Smooth muscle cell (in vitro differentiated cells): ENCODE measurements at regions not wholly inside any gene's neighbourhood (a gene's known extent, or its start where the extent isn't known, plus 50 kb on each side); places are given as distances from the start of the nearest gene placed in this dataset.
"Not testable (repeated sequence)": the region's sequence is repeated elsewhere in the genome, so short reads cannot be mapped to it uniquely, and the experiment has no call there.

Experiments used
- DNase-seq: peaks from one replicate; lab custom pipeline; 2025; ENCODE audit not compliant: unreplicated experiment; lab: John Stamatoyannopoulos, UW
- H2AFZ ChIP-seq: fragments of 200-600 bp; sonication (generic); 2 replicates; pipeline ENCODE4 v1.6.0; 2016; ENCODE audit warnings: antibody characterized with exemption, low read depth, mild to moderate bottlenecking
- H3F3A ChIP-seq: fragments of 200-600 bp; sonication (generic); 2 replicates; pipeline ENCODE4 v1.6.0; 2017; ENCODE audit warnings: antibody characterized with exemption, low read depth
- H3K27ac ChIP-seq: fragments of 200-600 bp; sonication (generic); 2 replicates; pipeline ENCODE4 v1.5.1; 2016; ENCODE audit warnings: low read depth, mild to moderate bottlenecking
- H3K27me3 ChIP-seq: fragments of 200-600 bp; sonication (generic); 2 replicates; pipeline ENCODE4 v1.6.1; 2016; ENCODE audit warnings: low read depth, mild to moderate bottlenecking
- H3K36me3 ChIP-seq: fragments of 200-600 bp; sonication (generic); 2 replicates; pipeline ENCODE4 v1.5.1; 2016; ENCODE audit warnings: low read depth
- H3K4me1 ChIP-seq: fragments of 200-600 bp; sonication (generic); 2 replicates; pipeline ENCODE4 v1.5.1; 2016; ENCODE audit warnings: low read depth
- H3K4me2 ChIP-seq: fragments of 200-600 bp; sonication (generic); 2 replicates; pipeline ENCODE4 v1.6.0; 2016; ENCODE audit warnings: mild to moderate bottlenecking
- H3K4me3 ChIP-seq: fragments of 200-600 bp; sonication (generic); 2 replicates; pipeline ENCODE4 v1.5.1; 2016; ENCODE audit warnings: mild to moderate bottlenecking
- H3K79me2 ChIP-seq: fragments of 200-600 bp; sonication (generic); 2 replicates; pipeline ENCODE4 v1.6.0; 2016; ENCODE audit warnings: low read depth, mild to moderate bottlenecking
- H3K9ac ChIP-seq: fragments of 200-600 bp; sonication (generic); 2 replicates; pipeline ENCODE4 v1.6.0; 2016; ENCODE audit warnings: low read depth
- H3K9me3 ChIP-seq: fragments of 200-600 bp; sonication (generic); replicated peaks from 2 replicates; pipeline ENCODE4 v1.5.1; 2016; ENCODE audit warnings: low read depth
- H4K20me1 ChIP-seq: fragments of 200-600 bp; sonication (generic); 2 replicates; pipeline ENCODE4 v1.6.0; 2016; ENCODE audit warnings: low read depth
- CTCF ChIP-seq: fragments of 200-600 bp; sonication (generic); IDR thresholded peaks from 2 replicates; pipeline ENCODE4 v1.5.1; 2017; ENCODE audit warnings: borderline replicate concordance, mild to moderate bottlenecking, antibody characterized with exemption; ENCODE audit not compliant: insufficient read depth, poor library complexity, severe bottlenecking
- WGBS: methylation state at CpG from one replicate; pipeline ENCODE4 v1.1.7; 2016; ENCODE audit warnings: low lambda C conversion rate; 5-methylcytosine and 5-hydroxymethylcytosine counted together

GRCh38 chrX:41019041-41019392 is 66.2 kb upstream of the USP9X start:
- H3F3A ChIP-seq: no peaks in the 10 kb centered on the region
- no peak overlapping the region for H3K4me2 ChIP-seq
- no peaks in the 10 kb centered on the region for H3K79me2 ChIP-seq
- 79% methylated on average over 5 of the region's 5 CpGs for WGBS
- no peak overlapping the region for H3K27ac ChIP-seq
- no peaks in the 10 kb centered on the region for H4K20me1 ChIP-seq
- H3K36me3 ChIP-seq: no peaks in the 10 kb centered on the region
- no peak overlapping the region for H3K4me3 ChIP-seq
- H2AFZ ChIP-seq: peak overlapping the region; percentile 72
- no peak for TF ChIP-seq CTCF
- no peaks in the 10 kb centered on the region for H3K4me1 ChIP-seq
- H3K9ac ChIP-seq: no peak overlapping the region
- no peaks in the 10 kb centered on the region for H3K27me3 ChIP-seq
- DNase-seq: no peak
- no peaks in the 10 kb centered on the region for H3K9me3 ChIP-seq

GRCh38 chrX:41022566-41022965 is 62.7 kb upstream of the USP9X start:
- DNase-seq: no peak
- H2AFZ ChIP-seq: no peak overlapping the region
- no peak overlapping the region for H3K27ac ChIP-seq
- no peak overlapping the region for H3K9ac ChIP-seq
- H3K4me2 ChIP-seq: no peak overlapping the region
- H4K20me1 ChIP-seq: no peaks in the 10 kb centered on the region
- no peaks in the 10 kb centered on the region for H3K36me3 ChIP-seq
- H3K79me2 ChIP-seq: no peaks in the 10 kb centered on the region
- no peaks in the 10 kb centered on the region for H3F3A ChIP-seq
- TF ChIP-seq CTCF: no peak
- H3K9me3 ChIP-seq: no peaks in the 10 kb centered on the region
- H3K27me3 ChIP-seq: no peaks in the 10 kb centered on the region
- no peak overlapping the region for H3K4me3 ChIP-seq
- H3K4me1 ChIP-seq: peaks cover 16% of the 10 kb centered on the region
- WGBS: 68% methylated on average over 1 of the region's 1 CpG

DNA sequence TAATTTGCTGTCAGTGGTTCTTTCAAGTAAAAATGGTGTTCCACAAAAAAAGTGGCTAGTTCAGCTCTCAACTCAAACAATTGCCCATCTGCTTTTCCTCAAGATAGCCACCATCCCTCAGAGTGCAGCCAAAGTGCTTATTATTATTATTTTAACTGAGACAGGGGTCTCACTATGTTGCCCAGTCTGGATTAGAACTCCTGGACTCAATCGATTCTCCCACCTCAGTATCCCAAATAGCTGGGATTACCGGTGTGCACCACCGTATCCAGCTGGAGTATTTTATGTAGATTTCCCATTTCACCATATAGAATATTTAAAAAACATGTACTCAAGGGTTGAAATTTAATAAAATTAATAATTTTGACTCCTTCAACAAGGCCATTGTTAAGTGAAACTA is 62.1 kb upstream of the USP9X start:
- Histone ChIP-seq H3F3A (no peaks in the 10 kb centered on the region), H4K20me1 (no peaks in the 10 kb centered on the region), H3K4me2 (no peak overlapping the region), H3K79me2 (no peaks in the 10 kb centered on the region), H3K9ac (no peak overlapping the region), H3K27me3 (no peaks in the 10 kb centered on the region), H2AFZ (no peak overlapping the region), H3K4me3 (no peak overlapping the region), H3K27ac (no peak overlapping the region), H3K9me3 (no peaks in the 10 kb centered on the region), H3K4me1 (peaks cover 21% of the 10 kb centered on the region), H3K36me3 (no peaks in the 10 kb centered on the region)
- WGBS: 95% methylated on average over 3 of the region's 3 CpGs
- no peak for DNase-seq
- TF ChIP-seq CTCF: no peak

GRCh38 chrX:41024335-41024734 is 60.9 kb upstream of the USP9X start:
- WGBS: 64% methylated on average over 3 of the region's 3 CpGs
- H3K27ac ChIP-seq, H3K9ac ChIP-seq, H3K4me3 ChIP-seq, H3F3A ChIP-seq, H3K36me3 ChIP-seq, H3K79me2 ChIP-seq, H2AFZ ChIP-seq, H3K27me3 ChIP-seq, H3K4me2 ChIP-seq, DNase-seq, H3K9me3 ChIP-seq, H4K20me1 ChIP-seq: not testable (repeated sequence)
- H3K4me1 ChIP-seq: peaks cover 22% of the 10 kb centered on the region
